Spleen (tissue), 7 donors: ENCODE measurements at regions not wholly inside any gene's neighbourhood (a gene's known extent, or its start where the extent isn't known, plus 50 kb on each side); places are given as distances from the start of the nearest gene placed in this dataset.

Experiments
- POLR2A ChIP-seq, 3 donors: fragments of 450-650 bp; IDR thresholded peaks; one replicate each; pipeline ENCODE4 v1.5.1; 2017; ENCODE audit warnings: antibody characterized with exemption in 3 of 3, mild to moderate bottlenecking in 1 of 3
- POLR2AphosphoS5 ChIP-seq, 3 donors: sonication (generic); formaldehyde crosslinking; IDR thresholded peaks; one replicate each; pipeline ENCODE4 v1.5.1; 2017; ENCODE audit warnings: antibody characterized with exemption in 3 of 3
- TF ChIP-seq, protein P1 (sequence below), 11 experiments: fragments of 200-600 bp in 7 of 11; fragments of 450-650 bp in 4 of 11; sonication (generic) in 4 of 11; IDR thresholded peaks in 8 of 11; conservative IDR thresholded peaks in 3 of 11; 1 replicate in 7 of 11; 2 replicates in 4 of 11; pipeline versions ENCODE4 v1.4.0 to v1.8.0; 2016 to 2021; ENCODE audit warnings: antibody characterized with exemption in 11 of 11, inconsistent platforms in 4 of 11, mild to moderate bottlenecking in 1 of 11
- donor health status: DM: no; HTN: no; CAD: no; lungs with moderate emphysema.
- donor health status: DM: no; HTN: no; CAD: no.
- donor health status: DM: no; HTN: no; CAD: no.

DNA sequence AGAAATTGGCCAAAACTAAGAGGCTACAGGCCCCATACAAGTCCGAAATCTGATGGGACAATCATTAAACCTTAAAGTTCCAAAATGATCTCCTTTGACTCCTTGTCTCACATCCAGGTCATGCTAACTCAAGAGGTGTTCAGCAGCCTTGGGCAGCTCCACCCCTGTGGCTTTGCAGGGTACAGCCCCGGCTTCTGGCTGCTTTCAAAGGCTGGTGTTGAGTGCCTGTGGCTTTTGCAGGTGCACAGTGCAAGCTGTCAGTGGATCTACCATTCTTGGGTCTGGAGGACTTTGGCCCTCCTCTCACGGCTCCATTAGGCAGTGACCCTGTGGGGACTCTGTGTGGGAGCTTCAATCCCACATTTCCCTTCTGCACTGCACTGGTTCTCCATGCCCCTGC lies 329.1 kb upstream of the MAD2L1 start:
- TF ChIP-seq, protein P1, sequence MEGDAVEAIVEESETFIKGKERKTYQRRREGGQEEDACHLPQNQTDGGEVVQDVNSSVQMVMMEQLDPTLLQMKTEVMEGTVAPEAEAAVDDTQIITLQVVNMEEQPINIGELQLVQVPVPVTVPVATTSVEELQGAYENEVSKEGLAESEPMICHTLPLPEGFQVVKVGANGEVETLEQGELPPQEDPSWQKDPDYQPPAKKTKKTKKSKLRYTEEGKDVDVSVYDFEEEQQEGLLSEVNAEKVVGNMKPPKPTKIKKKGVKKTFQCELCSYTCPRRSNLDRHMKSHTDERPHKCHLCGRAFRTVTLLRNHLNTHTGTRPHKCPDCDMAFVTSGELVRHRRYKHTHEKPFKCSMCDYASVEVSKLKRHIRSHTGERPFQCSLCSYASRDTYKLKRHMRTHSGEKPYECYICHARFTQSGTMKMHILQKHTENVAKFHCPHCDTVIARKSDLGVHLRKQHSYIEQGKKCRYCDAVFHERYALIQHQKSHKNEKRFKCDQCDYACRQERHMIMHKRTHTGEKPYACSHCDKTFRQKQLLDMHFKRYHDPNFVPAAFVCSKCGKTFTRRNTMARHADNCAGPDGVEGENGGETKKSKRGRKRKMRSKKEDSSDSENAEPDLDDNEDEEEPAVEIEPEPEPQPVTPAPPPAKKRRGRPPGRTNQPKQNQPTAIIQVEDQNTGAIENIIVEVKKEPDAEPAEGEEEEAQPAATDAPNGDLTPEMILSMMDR (IDR thresholded peaks at IDR 0.05 in 8 of 11, conservative IDR thresholded peaks at IDR 0.05 in 3 of 11): no peak
- TF ChIP-seq POLR2AphosphoS5 (IDR thresholded peaks at IDR 0.05) (no peak), POLR2A (IDR thresholded peaks at IDR 0.05) (no peak)
